ENCODE measurements at regions not wholly inside any gene's neighbourhood (a gene's known extent, or its start where the extent isn't known, plus 50 kb on each side); places are given as distances from the start of the nearest gene placed in this dataset.

DNA sequence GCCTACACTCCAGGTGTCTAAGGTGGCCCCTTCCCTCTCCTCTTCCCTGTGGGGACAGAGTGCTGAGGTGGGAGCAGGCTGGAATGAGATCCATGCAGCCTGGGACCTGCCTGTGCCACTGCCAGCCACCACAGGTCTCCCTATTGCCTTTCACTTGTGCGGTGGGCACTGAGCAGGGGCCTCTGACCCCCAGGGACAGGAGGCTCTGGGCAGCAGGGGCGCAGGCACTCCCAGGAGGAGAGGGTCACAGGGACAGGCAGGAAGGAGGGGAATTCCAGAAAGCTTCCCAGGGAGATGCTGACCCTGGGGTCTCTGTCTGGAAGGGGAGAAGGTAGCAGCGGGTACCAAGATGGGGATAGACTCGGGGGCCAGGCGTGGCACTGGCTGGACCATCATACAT, 228.5 kb upstream of the B3GAT1 start:
- no peak for DNase-seq
- Histone ChIP-seq H3K4me3 (no peak overlapping the region), H3K27me3 (peaks cover 4% of the 10 kb centered on the region), H3K9me3 (no peaks in the 10 kb centered on the region), H3K27ac (no peak overlapping the region), H3K4me1 (no peaks in the 10 kb centered on the region), H3K36me3 (no peaks in the 10 kb centered on the region)
- intact Hi-C loops (cut with DNase I): no loop called here
- ATAC-seq: no peak
- TF ChIP-seq, protein P1, sequence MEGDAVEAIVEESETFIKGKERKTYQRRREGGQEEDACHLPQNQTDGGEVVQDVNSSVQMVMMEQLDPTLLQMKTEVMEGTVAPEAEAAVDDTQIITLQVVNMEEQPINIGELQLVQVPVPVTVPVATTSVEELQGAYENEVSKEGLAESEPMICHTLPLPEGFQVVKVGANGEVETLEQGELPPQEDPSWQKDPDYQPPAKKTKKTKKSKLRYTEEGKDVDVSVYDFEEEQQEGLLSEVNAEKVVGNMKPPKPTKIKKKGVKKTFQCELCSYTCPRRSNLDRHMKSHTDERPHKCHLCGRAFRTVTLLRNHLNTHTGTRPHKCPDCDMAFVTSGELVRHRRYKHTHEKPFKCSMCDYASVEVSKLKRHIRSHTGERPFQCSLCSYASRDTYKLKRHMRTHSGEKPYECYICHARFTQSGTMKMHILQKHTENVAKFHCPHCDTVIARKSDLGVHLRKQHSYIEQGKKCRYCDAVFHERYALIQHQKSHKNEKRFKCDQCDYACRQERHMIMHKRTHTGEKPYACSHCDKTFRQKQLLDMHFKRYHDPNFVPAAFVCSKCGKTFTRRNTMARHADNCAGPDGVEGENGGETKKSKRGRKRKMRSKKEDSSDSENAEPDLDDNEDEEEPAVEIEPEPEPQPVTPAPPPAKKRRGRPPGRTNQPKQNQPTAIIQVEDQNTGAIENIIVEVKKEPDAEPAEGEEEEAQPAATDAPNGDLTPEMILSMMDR (IDR thresholded peaks at IDR 0.05): no peak

DNA sequence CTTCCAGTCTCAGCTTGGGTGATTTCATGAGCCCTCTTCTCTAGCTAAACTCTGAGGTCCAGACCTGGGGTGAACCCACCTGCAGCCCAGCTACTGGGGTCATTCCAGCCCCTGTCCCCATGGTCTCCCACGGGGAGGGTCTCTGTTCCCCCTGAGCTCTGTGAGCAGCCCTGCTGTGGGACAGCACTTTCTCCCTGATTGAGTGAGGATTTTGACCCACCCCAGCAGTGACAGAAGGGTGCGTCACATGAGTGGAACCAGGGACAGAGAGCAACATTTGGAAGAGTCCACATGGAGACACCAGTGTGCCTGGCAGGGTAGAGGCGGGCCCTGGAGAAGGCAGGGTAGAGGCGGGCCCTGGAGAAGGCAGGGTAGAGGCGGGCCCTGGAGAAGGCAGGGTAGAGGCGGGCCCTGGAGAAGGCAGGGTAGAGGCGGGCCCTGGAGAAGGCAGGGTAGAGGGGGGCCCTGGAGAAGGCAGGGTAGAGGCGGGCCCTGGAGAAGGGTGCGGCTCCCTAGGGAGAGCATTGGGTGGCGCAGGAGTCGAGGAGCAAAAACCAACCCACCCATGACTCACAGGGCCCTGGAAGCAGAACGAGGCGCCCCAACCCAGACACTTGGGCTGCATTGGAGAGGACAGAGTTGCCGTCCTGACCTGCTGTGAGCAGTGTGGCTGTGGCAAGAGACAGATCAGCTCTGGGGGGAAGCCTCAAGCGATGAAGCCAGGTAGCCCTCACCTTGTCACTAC, 227.7 kb upstream of the B3GAT1 start:
- intact Hi-C loops (cut with DNase I): no loop called here
- DNase-seq (peak; percentile 72), ATAC-seq (peak; percentile 63)
- Histone ChIP-seq H3K36me3 (no peaks in the 10 kb centered on the region), H3K4me3 (no peak overlapping the region), H3K27ac (no peak overlapping the region), H3K9me3 (no peaks in the 10 kb centered on the region), H3K27me3 (peaks cover 4% of the 10 kb centered on the region), H3K4me1 (no peaks in the 10 kb centered on the region)
- TF ChIP-seq, protein P1 (IDR thresholded peaks at IDR 0.05): no peak

DNA sequence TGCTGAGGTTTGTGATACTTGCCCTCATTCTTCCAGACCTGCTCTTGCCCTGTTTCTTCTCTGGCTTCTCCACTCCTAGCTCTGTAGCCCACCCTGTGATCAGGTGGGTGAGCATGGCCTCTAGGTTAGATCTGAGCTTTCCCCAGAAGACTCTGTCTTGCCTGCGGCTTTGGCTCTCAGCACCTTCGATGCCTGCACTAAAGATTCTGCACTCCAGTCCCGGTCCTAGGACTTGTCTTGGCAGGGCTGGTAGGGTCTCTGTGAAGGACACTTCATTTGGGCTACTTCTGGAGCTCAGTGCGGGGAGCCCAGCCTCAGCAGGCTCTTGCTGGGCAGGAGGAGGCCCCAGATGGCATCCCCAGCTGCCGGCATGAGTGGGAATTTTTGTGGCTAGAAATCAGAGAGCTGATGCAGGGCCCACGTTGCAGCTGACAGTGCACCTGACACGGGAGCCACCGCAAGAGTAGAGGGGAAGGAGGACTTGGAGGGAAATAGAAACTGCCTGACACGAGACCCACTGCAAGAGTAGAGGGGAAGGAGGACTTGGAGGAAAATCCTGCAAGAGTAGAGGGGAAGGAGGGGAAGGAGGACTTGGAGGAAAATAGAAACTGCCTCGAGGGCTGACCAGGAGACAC, 226.9 kb upstream of the B3GAT1 start:
- intact Hi-C loops (cut with DNase I): no loop called here
- ATAC-seq: no peak
- H3K4me1 ChIP-seq: no peaks in the 10 kb centered on the region
- TF ChIP-seq, protein P1 (IDR thresholded peaks at IDR 0.05): no peak
- peaks cover 4% of the 10 kb centered on the region for H3K27me3 ChIP-seq
- no peak overlapping the region for H3K4me3 ChIP-seq
- H3K27ac ChIP-seq: no peak overlapping the region
- H3K9me3 ChIP-seq: no peaks in the 10 kb centered on the region
- H3K36me3 ChIP-seq: no peaks in the 10 kb centered on the region
- DNase-seq: no peak

DNA sequence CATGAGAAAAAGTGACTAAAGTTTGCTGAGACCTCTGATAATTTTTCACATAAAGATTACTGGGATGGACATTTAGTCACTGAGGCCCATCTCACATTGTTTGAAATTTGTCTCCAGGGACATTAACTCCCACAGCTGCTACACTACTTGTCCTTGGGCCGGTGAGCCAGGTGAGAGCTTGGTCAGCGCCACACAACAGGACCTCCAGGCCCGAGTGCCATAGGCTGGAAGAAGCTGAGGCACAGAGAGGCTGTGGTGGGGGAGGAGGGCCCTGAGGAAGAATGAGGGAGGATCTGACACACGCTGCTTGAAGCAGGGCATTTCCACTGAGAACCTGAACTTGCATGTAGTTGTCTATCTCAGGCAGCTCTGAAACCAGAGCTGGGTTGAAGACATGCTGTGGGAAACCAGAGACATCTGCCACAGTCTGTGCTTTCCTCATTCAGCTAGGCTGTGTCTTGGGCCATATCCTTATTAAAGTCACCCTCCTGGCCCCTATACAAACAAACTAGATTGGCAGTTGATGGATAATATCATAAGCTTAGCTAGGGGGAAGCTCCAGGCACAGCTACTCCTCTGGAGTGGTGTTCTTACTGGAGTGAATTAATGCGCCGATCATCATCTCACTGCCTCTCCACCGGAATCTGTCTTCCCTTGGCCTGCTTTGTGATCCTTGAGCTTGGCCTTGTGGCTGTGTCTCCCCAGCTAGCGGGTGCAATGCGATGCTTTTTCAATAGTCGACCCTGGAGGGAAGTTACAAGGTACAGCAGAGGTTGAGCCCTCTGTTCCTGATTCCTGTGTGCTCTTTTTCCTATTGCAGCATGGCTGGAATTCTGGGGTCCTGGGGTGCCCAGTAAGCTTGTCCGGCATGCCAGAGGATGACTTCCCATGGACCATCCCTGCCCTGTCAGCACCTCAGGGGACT, 225.3 kb upstream of the B3GAT1 start:
- TF ChIP-seq, protein P1 (IDR thresholded peaks at IDR 0.05): no peak
- Histone ChIP-seq H3K9me3 (no peaks in the 10 kb centered on the region), H3K27me3 (no peaks in the 10 kb centered on the region), H3K4me3 (no peak overlapping the region), H3K36me3 (no peaks in the 10 kb centered on the region), H3K4me1 (no peaks in the 10 kb centered on the region), H3K27ac (no peak overlapping the region)
- intact Hi-C loops (cut with DNase I): no loop called here
- ATAC-seq (no peak), DNase-seq (no peak)

DNA sequence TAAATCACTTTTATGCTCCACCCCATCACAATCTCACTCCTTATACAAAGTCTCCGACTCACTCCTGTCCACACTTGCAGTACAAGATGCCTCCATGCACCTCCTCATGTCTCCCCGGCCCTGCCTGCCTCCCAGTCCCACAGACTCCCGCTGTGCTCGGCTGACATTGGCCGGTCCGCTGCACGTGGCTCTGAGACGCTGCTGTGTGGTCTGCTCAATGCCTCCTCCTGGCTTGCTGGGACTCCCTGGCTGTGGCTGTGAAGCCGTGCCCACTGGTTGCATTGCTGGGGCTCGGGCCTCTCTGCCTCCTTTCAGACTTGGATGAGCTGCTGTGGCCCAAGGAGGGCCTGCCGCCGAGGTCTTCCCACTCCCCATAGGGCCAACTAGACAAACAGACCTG, 224.0 kb upstream of the B3GAT1 start:
- H3K4me3 ChIP-seq: no peak overlapping the region
- intact Hi-C loops (cut with DNase I): no loop called here
- no peaks in the 10 kb centered on the region for H3K4me1 ChIP-seq
- no peaks in the 10 kb centered on the region for H3K9me3 ChIP-seq
- no peaks in the 10 kb centered on the region for H3K36me3 ChIP-seq
- ATAC-seq (no peak), DNase-seq (no peak)
- TF ChIP-seq, protein P1 (IDR thresholded peaks at IDR 0.05): no peak
- H3K27ac ChIP-seq: no peak overlapping the region
- no peaks in the 10 kb centered on the region for H3K27me3 ChIP-seq

Measured in upper lobe of right lung (tissue), 1 donor.